T follicular helper cell (primary cell): ENCODE measurements at regions not wholly inside any gene's neighbourhood (a gene's known extent, or its start where the extent isn't known, plus 50 kb on each side); places are given as distances from the start of the nearest gene placed in this dataset.

Source experiments
- DNase-seq: peaks from one replicate; pipeline ENCODE4 v3.0.0-alpha.2; 2020; ENCODE audit warnings: low read depth

GRCh38 chr13:111476197-111476596 is 155.8 kb downstream of the TEX29 start:
- no peak for DNase-seq

- DNase-seq, result no peak
Observed at GRCh38 chr13:111479412-111479811, 159.0 kb downstream of the TEX29 start.

GRCh38 chr13:111480503-111480902 is 160.1 kb downstream of the TEX29 start:
- DNase-seq, result no peak

- no peak for DNase-seq
Observed at GRCh38 chr13:111480976-111481375, 160.5 kb downstream of the TEX29 start.

GRCh38 chr13:111482126-111482525 is 161.7 kb downstream of the TEX29 start:
- DNase-seq, result no peak

GRCh38 chr13:111482806-111483620 is 162.6 kb downstream of the TEX29 start:
- DNase-seq, result no peak

- no peak for DNase-seq
Observed at GRCh38 chr13:111483621-111483987, 163.2 kb downstream of the TEX29 start.

- DNase-seq, result no peak
Observed at GRCh38 chr13:111484141-111484925, 163.9 kb downstream of the TEX29 start.

- no peak for DNase-seq
Observed at GRCh38 chr13:111484959-111485358, 164.5 kb downstream of the TEX29 start.

- DNase-seq, result no peak
Observed at GRCh38 chr13:111485491-111486250, 165.2 kb downstream of the TEX29 start.

GRCh38 chr13:111486331-111486730 is 165.9 kb downstream of the TEX29 start:
- no peak for DNase-seq

GRCh38 chr13:111486801-111487200 is 166.4 kb downstream of the TEX29 start:
- DNase-seq, result no peak

GRCh38 chr13:111488486-111489132 is 168.2 kb downstream of the TEX29 start:
- no peak for DNase-seq

GRCh38 chr13:111489301-111489700 is 168.9 kb downstream of the TEX29 start:
- DNase-seq, result no peak

GRCh38 chr13:111490611-111491010 is 170.2 kb downstream of the TEX29 start:
- DNase-seq, result no peak

- DNase-seq, result no peak
Observed at GRCh38 chr13:111491021-111491420, 170.6 kb downstream of the TEX29 start.

GRCh38 chr13:111491659-111492058 is 171.2 kb downstream of the TEX29 start:
- no peak for DNase-seq

- DNase-seq, result no peak
Observed at GRCh38 chr13:111492341-111492950, 172.0 kb downstream of the TEX29 start.

- DNase-seq, result no peak
Observed at GRCh38 chr13:111492958-111493357, 172.5 kb downstream of the TEX29 start.

- DNase-seq, result no peak
Observed at GRCh38 chr13:111493468-111493867, 173.0 kb downstream of the TEX29 start.

GRCh38 chr13:111494641-111495040 is 174.2 kb downstream of the TEX29 start:
- DNase-seq, result no peak
